Stomach (tissue), 8 donors: ENCODE measurements at regions not wholly inside any gene's neighbourhood (a gene's known extent, or its start where the extent isn't known, plus 50 kb on each side); places are given as distances from the start of the nearest gene placed in this dataset.

Experiments used
- DNase-seq, 2 donors: peaks; one replicate each; pipeline versions ENCODE4 v3.0.0 to v3.0.0-alpha.2; 2013 to 2019
- H3K27ac ChIP-seq, 5 donors: fragments of 200-600 bp in 4 of 5; sonication (generic) in 4 of 5; one replicate each; pipeline ENCODE4 v1.5.1; 2013 to 2019; ENCODE audit warnings: mild to moderate bottlenecking in 1 of 5, moderate library complexity in 1 of 5
- H3K27me3 ChIP-seq, 3 donors: fragments of 200-600 bp; sonication (generic); one replicate each; pipeline ENCODE4 v1.5.1; 2017 to 2019; ENCODE audit warnings: mixed run types in 1 of 3
- H3K36me3 ChIP-seq, 4 donors: fragments of 200-600 bp; sonication (generic); 1 replicate in 3 of 4; 2 replicates in 1 of 4; pipeline ENCODE4 v1.5.1; 2016 to 2019
- H3K4me1 ChIP-seq, 4 donors: fragments of 200-600 bp; sonication (generic); one replicate each; pipeline ENCODE4 v1.5.1; 2016 to 2019
- H3K4me3 ChIP-seq, 4 donors: fragments of 200-600 bp; sonication (generic) in 3 of 4; one replicate each; pipeline ENCODE4 v1.5.1; 2016 to 2019; ENCODE audit warnings: mild to moderate bottlenecking in 1 of 4
- H3K9me3 ChIP-seq, 4 donors: fragments of 200-600 bp; sonication (generic); one replicate each; pipeline ENCODE4 v1.5.1; 2016 to 2019
- CTCF ChIP-seq, 7 experiments: fragments of 450-650 bp in 4 of 7; fragments of 200-600 bp in 3 of 7; sonication (generic) in 3 of 7; IDR thresholded peaks; one replicate each; pipeline ENCODE4 v1.5.1; 2016 to 2019; ENCODE audit warnings: antibody characterized with exemption in 7 of 7, control low read depth in 2 of 7, mild to moderate bottlenecking in 1 of 7
- EP300 ChIP-seq: sonication (generic); formaldehyde crosslinking; IDR thresholded peaks from one replicate; pipeline ENCODE4 v1.6.1; 2017; ENCODE audit warnings: antibody characterized with exemption
- POLR2A ChIP-seq, 4 donors: fragments of 450-650 bp; IDR thresholded peaks; one replicate each; pipeline ENCODE4 v1.6.1; 2016; ENCODE audit warnings: antibody characterized with exemption in 4 of 4, control low read depth in 2 of 4, mild to moderate bottlenecking in 1 of 4, moderate library complexity in 1 of 4
- POLR2AphosphoS5 ChIP-seq, 3 donors: sonication (generic); formaldehyde crosslinking; IDR thresholded peaks; one replicate each; pipeline ENCODE4 v1.6.1; 2016; ENCODE audit warnings: antibody characterized with exemption in 3 of 3
- WGBS, 5 donors: extraction: QIAGEN DNeasy Blood & Tissue Kit in 3 of 5; methylation state at CpG; one replicate each; pipeline versions ENCODE4 v1.1.5 to v1.1.7; 2013 to 2018; 5-methylcytosine and 5-hydroxymethylcytosine counted together
- intact Hi-C: fragments of 100-400 bp; cut with DNase I; formaldehyde crosslinking; loops from one replicate; pipeline ENCODE4 v1.15.1; 2023; ENCODE audit warnings: low total_unique reads
- donor health status: healthy with polysubstance abuse.
- donor health status: Bipolar disorder and iron deficiency.
- donor health status: healthy.

- Histone ChIP-seq H3K27me3 (no peaks in the 10 kb centered on the region), H3K36me3 (no peaks in the 10 kb centered on the region), H3K9me3 (no peaks in the 10 kb centered on the region), H3K4me1 (no peaks in the 10 kb centered on the region), H3K4me3 (no peak overlapping the region), H3K27ac (no peak overlapping the region)
- TF ChIP-seq POLR2A (IDR thresholded peaks at IDR 0.05) (no peak), CTCF (IDR thresholded peaks at IDR 0.05) (no peak), POLR2AphosphoS5 (IDR thresholded peaks at IDR 0.05) (no peak), EP300 (no peak)
- intact Hi-C loops = no loop called here
- DNase-seq = no peak
- 90 to 95% (median 91%) methylated on average over 5 of the region's 5 CpGs for WGBS, 5 donors
Measured at GRCh38 chr9:71632776-71633175, 135.5 kb downstream of the CEMIP2 start.

- Histone ChIP-seq H3K27me3 (no peaks in the 10 kb centered on the region), H3K27ac (no peak overlapping the region), H3K4me3 (no peak overlapping the region), H3K9me3 (no peaks in the 10 kb centered on the region), H3K36me3 (no peaks in the 10 kb centered on the region), H3K4me1 (no peaks in the 10 kb centered on the region)
- TF ChIP-seq EP300 (no peak), POLR2A (IDR thresholded peaks at IDR 0.05) (no peak), CTCF (IDR thresholded peaks at IDR 0.05) (no peak), POLR2AphosphoS5 (IDR thresholded peaks at IDR 0.05) (no peak)
- 70 to 82% (median 75%) methylated on average over 3 of the region's 3 CpGs for WGBS, 5 donors
- intact Hi-C loops = no loop called here
- DNase-seq = no peak
Measured at GRCh38 chr9:71630377-71630995, 137.8 kb downstream of the CEMIP2 start.

GRCh38 chr9:71629578-71630215 lies 138.6 kb downstream of the CEMIP2 start:
- 30 to 37% (median 33%) methylated on average over 3 of the region's 3 CpGs for WGBS, 5 donors
- Histone ChIP-seq H3K27ac (no peak overlapping the region), H3K27me3 (no peaks in the 10 kb centered on the region), H3K4me1 (no peaks in the 10 kb centered on the region), H3K9me3 (no peaks in the 10 kb centered on the region), H3K36me3 (no peaks in the 10 kb centered on the region), H3K4me3 (no peak overlapping the region)
- TF ChIP-seq EP300 (no peak), POLR2AphosphoS5 (IDR thresholded peaks at IDR 0.05) (no peak), POLR2A (IDR thresholded peaks at IDR 0.05) (no peak), CTCF (IDR thresholded peaks at IDR 0.05) (no peak)
- DNase-seq = no peak
- intact Hi-C loops = no loop called here

GRCh38 chr9:71628247-71628646 lies 140.1 kb downstream of the CEMIP2 start:
- H3K36me3 ChIP-seq = no peaks in the 10 kb centered on the region
- no peaks in the 10 kb centered on the region for H3K27me3 ChIP-seq
- H3K4me1 ChIP-seq = no peaks in the 10 kb centered on the region
- intact Hi-C loops = no loop called here
- TF ChIP-seq CTCF (IDR thresholded peaks at IDR 0.05) = no peak
- TF ChIP-seq POLR2A (IDR thresholded peaks at IDR 0.05) = no peak
- TF ChIP-seq POLR2AphosphoS5 (IDR thresholded peaks at IDR 0.05) = no peak
- TF ChIP-seq EP300 = no peak
- no peak overlapping the region for H3K4me3 ChIP-seq
- WGBS, 5 donors = 87 to 94% (median 89%) methylated on average over 3 of the region's 3 CpGs
- DNase-seq = no peak
- H3K27ac ChIP-seq = no peak overlapping the region
- H3K9me3 ChIP-seq = no peaks in the 10 kb centered on the region
